NCI-H2029 (cell line): ENCODE measurements at regions not wholly inside any gene's neighbourhood (a gene's known extent, or its start where the extent isn't known, plus 50 kb on each side); places are given as distances from the start of the nearest gene placed in this dataset.
A peak's percentile ranks its signal among the peaks of the same experiment; 100 is the strongest.

Source experiments
- DNase-seq: peaks from one replicate; lab custom pipeline; 2025; lab: John Stamatoyannopoulos, UW

- DNase-seq = no peak
These were observed 956.1 kb downstream of the ADGRL3 start for GRCh38 chr4:62156205-62156604.

DNA sequence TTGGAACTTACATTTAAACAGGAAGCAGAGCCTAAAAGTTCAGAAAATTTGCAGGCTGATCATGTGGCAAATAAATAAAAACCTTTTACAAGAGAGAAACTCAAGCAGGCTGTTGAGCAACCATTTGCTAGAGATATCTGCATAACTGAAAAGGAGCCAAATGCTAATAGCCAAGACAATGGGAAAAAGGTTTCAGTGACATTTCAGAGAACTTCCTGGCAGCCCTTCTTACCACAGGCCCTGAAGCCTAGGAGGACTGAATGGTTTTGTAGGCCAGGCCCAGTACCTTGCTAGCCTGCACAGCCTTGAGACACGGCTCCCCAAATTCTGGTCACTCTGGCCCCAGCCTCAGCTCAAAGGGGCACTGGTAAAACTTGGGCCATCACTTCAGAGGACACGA is 945.1 kb downstream of the ADGRL3 start:
- no peak for DNase-seq

DNA sequence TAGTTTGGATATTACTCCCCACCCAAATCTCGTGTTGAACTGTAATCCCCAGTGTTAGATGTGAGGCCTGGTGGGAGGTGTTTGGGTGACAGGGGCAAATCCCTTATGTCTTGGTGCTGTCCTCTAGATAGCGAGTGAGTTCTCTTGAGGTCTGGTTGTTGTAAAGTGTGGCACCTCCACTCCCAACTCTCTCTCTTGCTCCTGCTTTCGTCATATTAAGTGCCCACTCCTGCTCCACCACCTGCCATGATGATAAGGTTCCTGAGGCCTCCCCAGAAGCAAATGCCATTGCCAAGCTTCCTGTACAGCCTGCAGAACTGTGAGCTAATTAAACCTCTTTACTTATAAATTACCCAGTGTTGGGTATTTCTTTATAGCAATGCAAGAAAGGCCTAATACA is 944.3 kb downstream of the ADGRL3 start:
- no peak for DNase-seq

DNA sequence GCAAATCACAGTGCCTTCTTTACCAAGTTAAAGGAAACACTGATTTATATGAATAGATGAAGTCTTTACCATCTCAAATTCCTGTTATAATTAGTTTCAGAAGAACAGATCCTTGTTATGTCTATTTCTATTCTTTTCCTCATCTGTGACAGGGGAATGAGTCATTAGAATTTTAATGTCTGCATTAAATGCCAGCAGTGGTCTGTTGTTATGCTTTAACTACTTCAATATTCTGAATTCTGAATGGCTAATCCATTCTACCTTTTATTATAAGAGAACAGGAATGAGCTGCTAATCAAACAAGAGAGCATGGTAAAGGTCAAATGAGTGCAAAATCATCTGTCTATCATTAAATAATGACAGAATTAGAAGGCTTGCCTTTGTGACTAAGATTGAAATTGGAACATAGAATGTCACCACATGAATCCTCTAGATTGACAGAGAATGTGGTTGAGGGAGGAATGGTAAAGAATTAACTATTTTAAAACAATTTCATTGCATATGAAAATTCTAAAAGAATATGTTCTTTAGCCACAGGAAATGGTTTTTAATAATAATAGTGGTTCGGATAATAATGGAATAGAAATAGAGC is 935.5 kb downstream of the ADGRL3 start:
- DNase-seq = no peak

DNA sequence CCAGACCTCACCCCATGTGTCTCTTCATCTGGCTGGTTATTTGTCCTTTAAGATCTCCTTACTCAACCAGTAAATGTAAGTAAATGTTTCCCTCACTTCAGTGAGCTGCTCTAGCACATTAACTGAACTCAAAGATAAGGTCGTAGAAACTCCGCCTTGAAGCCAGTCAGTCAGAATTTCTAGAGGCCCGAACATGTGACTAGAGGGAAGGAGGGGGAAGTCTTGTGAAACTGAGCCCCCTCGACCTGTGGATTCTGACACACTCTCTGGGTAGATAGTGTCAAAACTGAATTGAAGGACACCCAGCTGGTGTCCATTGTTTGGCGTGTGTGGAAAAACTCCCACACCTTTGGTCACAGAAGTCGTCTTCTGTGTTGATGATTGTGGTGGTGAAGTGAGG is 933.9 kb downstream of the ADGRL3 start:
- no peak for DNase-seq

GRCh38 chr4:62133101-62133897 is 933.2 kb downstream of the ADGRL3 start:
- no peak for DNase-seq

GRCh38 chr4:62131049-62131448 is 930.9 kb downstream of the ADGRL3 start:
- DNase-seq = no peak

DNA sequence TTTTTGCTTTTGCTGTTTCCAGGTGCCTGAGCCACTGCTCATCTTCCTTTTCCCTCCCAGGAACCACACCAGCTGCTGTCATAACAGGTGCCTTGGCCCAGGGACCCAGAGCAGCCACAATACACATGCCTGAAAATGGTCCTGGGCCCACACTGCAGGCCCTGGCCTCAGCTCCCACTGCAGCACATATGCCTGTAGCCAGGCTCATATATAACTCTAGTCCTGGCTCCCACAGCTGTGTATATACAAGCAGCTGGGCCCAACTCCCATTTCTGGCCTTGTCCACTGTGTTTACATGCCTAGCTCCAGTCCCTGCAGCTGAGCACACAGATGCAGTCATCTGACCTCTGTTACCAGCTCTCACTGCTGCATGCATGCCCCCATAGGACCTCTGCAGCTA is 930.5 kb downstream of the ADGRL3 start:
- DNase-seq = peak; percentile 55

DNA sequence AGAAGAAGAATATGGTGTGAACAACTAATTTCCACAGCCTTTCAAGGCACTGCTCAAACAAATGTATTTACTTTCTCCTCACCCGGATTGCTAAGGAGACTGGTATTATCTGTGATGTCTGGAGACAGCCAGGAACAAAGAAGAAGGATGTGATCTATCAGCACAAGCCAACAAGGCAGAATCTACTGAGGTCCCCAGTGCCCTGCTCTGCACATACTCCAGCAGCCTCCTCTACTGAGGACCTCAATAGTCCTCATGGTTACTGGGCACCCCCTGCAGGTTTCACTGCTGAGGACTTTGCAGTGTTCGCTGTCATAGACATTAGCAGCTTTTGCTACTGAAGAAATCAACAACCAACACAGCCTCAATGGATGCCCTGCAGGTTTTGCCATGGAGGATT is 930.1 kb downstream of the ADGRL3 start:
- DNase-seq = no peak
